ENCODE measurements at regions not wholly inside any gene's neighbourhood (a gene's known extent, or its start where the extent isn't known, plus 50 kb on each side); places are given as distances from the start of the nearest gene placed in this dataset.

DNA sequence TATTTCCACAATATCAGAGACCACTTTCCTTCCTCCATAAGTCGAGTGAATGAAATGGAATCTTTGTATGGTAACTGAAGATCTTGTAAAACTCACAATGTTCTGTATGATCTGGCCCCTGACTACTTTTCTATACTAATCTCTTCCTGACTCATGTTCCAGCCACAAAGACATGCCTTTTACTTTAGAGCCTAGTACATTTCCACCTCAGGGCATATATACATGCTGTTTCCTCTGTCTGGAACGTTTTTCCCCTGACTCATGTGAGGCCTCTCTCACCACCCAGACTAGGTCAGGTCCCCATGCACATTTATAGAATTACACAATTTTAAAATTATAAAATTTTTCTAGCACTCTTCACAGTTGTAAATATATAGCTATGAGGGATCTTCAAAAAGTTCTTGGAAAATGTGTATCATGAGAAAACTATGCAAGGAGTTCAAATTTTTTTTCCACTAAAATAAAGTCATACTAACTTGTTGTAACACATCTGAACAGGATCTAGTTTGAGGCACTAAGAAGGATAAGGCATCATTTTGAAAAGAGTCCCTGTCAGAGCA, 208.8 kb downstream of the SH2D1A start:
- no peak for DNase-seq (ENCODE audit: low read depth)
- TF ChIP-seq, protein P1, sequence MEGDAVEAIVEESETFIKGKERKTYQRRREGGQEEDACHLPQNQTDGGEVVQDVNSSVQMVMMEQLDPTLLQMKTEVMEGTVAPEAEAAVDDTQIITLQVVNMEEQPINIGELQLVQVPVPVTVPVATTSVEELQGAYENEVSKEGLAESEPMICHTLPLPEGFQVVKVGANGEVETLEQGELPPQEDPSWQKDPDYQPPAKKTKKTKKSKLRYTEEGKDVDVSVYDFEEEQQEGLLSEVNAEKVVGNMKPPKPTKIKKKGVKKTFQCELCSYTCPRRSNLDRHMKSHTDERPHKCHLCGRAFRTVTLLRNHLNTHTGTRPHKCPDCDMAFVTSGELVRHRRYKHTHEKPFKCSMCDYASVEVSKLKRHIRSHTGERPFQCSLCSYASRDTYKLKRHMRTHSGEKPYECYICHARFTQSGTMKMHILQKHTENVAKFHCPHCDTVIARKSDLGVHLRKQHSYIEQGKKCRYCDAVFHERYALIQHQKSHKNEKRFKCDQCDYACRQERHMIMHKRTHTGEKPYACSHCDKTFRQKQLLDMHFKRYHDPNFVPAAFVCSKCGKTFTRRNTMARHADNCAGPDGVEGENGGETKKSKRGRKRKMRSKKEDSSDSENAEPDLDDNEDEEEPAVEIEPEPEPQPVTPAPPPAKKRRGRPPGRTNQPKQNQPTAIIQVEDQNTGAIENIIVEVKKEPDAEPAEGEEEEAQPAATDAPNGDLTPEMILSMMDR (IDR thresholded peaks at IDR 0.05; ENCODE audit: control insufficient read depth, extremely low read depth, insufficient read depth) = no peak
- H3K4me3 ChIP-seq (ENCODE audit: low read depth, low read length) = no peak overlapping the region

DNA sequence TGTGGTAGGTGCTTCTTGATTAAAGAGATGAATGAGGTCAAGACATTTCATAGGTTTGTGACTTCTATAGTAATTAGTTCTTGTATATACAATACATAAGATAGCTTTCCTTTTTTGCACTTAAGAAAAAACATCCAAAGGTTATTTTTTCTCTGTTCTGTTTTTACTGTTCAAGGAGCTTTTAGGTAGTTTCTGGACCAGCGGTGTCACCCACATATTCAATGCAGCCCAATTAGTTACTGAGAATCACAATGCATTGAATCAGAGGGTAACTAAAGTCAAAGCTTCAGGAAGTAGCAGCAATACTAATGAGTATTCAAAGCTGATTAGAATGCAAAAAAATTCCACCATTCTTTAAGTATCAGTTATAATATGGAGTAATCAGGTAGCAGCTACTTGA, 211.6 kb downstream of the SH2D1A start:
- H3K4me3 ChIP-seq (ENCODE audit: low read depth, low read length) = no peak overlapping the region
- TF ChIP-seq, protein P1 (IDR thresholded peaks at IDR 0.05; ENCODE audit: control insufficient read depth, extremely low read depth, insufficient read depth) = no peak
- DNase-seq (ENCODE audit: low read depth) = no peak

DNA sequence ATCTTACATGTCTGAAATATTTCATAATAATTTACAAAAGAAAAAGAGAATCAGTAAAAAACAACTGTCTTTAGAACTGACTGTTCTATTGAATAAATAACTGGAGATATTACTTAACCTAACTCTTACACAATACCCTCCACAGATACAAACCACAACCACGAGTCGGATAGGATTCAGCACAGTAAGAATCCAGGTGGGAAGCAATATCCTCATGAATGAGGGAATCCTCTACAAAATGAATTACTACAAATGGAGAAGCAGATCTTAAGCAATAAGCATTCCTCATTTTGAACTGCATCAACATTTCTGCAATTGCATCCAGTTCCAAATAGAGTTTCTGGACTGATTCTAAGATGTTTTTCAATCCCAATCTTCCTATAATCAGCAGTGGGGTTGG, 227.1 kb downstream of the SH2D1A start:
- DNase-seq (ENCODE audit: low read depth) = no peak
- H3K4me3 ChIP-seq (ENCODE audit: low read depth, low read length) = no peak overlapping the region
- TF ChIP-seq, protein P1 (IDR thresholded peaks at IDR 0.05; ENCODE audit: control insufficient read depth, extremely low read depth, insufficient read depth) = no peak

DNA sequence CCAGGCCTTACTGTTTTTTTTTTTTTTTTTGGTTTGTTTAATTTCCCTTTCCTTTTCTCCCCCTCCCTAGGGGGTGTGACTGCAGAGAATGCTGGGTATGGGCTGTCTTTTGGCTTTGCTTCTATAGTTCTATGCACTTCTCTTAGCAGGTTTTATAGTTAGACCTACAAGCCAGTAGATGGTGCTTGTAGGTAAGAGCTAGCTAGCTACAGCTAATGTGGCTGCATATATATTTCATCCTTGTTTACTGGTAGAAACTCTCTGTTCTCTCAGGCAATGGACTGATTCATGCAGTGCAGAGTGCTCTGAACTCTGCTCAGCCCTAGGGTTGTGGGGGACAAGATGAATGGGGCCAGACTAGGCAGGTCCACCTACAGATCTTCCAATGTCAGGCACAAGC, 246.4 kb downstream of the SH2D1A start:
- DNase-seq (ENCODE audit: low read depth) = no peak
- no peak overlapping the region for H3K4me3 ChIP-seq (ENCODE audit: low read depth, low read length)
- TF ChIP-seq, protein P1 (IDR thresholded peaks at IDR 0.05; ENCODE audit: control insufficient read depth, extremely low read depth, insufficient read depth) = no peak

DNA sequence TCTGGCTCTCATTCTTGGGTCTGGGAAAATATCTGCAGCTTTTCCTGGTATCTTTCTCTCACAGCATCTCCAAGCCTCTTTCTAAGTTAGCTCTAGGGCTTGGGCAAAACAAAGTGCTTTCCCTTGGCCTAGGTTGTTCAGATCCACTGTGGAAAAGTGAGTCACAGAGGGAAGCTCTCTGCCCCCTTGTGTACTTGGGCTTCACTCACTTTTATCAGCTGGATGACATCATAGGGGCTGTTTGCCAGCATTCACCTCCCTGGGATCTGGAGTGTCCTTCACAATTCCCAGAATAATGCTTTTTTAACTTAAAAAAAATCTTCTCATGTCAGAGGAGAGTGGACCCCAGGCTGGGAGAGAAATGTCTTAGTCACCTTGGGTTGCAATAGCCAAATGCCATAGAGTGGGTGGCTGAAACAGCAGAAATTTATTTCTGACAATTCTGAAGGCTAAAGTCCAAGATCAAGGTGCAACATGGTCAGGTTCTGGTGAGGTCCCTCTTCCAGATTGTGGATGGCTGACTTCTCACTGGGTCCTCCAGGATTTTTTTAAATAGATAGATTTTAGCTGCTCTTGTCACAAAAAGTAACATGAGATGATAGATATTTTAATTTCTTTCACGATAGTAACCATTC, 247.8 kb downstream of the SH2D1A start:
- no peak for DNase-seq (ENCODE audit: low read depth)
- no peak overlapping the region for H3K4me3 ChIP-seq (ENCODE audit: low read depth, low read length)
- TF ChIP-seq, protein P1 (IDR thresholded peaks at IDR 0.05; ENCODE audit: control insufficient read depth, extremely low read depth, insufficient read depth) = no peak

DNA sequence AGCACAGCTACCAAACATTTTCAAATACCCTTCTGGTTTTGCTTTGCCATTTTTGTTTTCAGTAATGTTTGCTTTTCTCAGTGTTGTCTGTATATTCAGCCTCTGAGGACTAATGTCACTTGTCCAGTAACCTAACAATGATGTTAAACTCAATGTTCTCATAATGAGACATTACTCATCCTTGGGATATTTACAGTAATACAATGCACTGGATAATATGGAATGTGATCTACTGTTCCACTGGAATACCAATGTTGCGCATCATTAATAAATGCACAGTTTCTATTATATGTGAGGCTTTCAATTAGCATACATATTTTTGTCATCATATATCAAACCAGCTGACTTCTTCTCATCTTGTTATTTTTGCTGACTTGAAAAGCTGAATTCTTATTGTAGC, 259.1 kb downstream of the SH2D1A start:
- no peak overlapping the region for H3K4me3 ChIP-seq (ENCODE audit: low read depth, low read length)
- DNase-seq (ENCODE audit: low read depth) = no peak
- TF ChIP-seq, protein P1 (IDR thresholded peaks at IDR 0.05; ENCODE audit: control insufficient read depth, extremely low read depth, insufficient read depth) = no peak

DNA sequence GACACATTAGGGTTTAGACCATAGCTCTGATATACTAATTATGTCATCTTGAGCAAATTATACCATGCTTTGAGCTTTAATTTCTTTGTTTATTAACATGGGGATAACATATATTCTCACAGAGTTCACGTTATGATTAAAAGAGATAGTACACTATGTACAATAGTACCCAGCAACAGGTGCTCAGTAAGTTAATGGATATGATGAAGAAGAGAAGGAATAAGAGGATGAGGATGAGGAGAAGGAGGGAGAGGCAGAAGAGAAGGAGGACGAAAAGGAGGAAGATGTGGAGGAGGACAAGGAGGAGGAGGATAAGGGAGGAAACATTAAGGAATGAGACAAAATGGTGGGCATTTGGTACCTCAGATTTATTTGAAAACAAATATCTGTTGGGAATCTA, 260.4 kb downstream of the SH2D1A start:
- H3K4me3 ChIP-seq (ENCODE audit: low read depth, low read length) = no peak overlapping the region
- DNase-seq (ENCODE audit: low read depth) = no peak
- TF ChIP-seq, protein P1 (IDR thresholded peaks at IDR 0.05; ENCODE audit: control insufficient read depth, extremely low read depth, insufficient read depth) = no peak

Data from LNCaP clone FGC (cell line).